DMS 273 (cell line): ENCODE measurements at regions not wholly inside any gene's neighbourhood (a gene's known extent, or its start where the extent isn't known, plus 50 kb on each side); places are given as distances from the start of the nearest gene placed in this dataset.

Experiments used
- DNase-seq: peaks from one replicate; lab custom pipeline; 2025; ENCODE audit not compliant: unreplicated experiment; lab: John Stamatoyannopoulos, UW

DNA sequence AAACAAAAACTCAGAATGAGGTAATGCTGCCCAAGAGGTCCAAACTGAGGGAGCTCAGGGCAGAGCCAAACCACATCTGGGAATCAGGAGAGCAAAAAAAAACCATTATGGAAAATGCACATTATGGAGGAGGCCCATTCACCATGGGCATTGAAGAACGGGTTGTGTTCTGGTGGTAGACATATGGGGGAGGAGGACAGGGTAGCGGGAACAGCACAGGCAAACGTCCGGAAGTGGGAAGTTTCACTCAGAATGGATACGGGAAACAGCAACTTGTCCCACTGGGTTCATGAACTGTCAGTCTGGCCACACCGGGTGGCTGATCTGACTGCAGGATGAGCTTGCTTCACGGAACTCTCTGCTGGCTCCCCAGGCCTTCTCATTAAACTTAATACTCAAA, 139.7 kb downstream of the RRAGC start:
- no peak for DNase-seq

DNA sequence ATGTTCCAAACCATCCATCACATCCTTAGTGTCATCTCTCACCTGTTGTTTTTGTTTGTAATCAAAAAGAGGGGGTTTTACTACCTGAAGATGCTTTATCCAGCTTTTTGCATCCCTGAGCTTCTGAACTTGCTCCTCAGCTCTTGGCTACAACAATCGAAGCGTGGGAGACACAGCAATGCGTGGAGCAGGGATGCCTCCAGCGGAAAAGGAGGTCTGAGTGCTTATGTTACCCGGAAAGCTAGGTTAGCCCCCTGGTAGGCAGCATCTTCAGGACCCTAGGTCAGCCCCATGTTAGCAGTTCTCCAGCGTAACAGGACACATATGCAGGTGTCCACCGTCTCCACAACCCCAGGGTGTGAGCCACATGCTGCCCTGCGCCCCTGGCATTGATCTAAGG, 141.5 kb downstream of the RRAGC start:
- no peak for DNase-seq

DNA sequence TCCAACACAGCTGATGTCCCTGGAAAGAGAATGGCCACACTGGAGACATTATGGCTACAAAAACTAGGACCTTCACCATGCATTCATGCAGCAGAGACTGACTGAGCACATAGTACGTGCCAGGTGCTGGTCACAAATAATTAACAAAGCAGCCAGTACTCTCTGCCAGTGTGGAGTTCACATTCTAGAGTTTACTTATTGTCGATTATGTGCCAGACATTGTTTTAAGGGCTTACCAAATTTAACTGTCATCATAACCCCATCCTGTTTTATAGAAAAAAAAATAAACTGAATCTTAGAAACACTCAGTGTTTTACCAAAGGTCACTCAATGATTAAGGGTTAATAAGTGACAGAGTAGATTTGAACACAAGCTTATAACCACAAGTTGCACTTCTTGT, 143.3 kb downstream of the RRAGC start:
- DNase-seq = no peak

DNA sequence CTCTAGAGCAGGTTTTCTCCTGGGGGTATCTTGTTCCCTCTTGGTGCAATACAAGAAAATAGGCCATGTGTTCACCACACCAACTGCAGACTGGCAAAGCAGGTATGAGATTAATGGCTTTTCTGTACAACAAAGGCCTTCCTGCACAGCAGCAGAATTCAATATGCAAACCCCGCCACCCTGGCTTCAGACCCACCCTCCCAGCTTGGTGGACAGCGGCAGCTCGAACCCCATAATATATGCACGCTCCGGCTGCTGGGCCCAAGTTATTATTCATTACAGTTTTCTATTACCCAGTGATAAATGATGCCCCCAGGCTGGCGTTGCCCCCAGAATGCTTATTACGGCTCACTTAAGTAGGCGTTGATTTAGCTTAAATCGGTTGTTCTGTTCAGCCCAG, 144.2 kb downstream of the RRAGC start:
- DNase-seq = no peak

DNA sequence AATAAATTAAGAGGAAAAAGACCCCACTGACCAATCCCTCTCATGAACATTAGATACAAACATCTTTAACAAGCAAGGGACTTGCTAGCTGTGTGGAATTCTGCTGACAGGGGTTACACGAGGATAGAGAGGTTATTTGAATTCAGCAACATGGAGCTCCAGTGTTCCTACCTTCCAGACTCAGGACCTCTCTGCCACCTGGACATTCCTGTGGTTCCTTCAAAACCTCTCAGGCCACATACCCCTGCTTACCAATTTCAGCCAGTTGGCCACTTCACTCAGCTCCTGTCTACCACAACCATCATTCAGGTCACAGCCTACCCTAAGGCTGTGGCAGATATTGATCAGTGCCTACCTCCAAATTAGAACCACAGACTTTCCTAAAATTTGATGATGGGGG, 147.5 kb downstream of the RRAGC start:
- no peak for DNase-seq

DNA sequence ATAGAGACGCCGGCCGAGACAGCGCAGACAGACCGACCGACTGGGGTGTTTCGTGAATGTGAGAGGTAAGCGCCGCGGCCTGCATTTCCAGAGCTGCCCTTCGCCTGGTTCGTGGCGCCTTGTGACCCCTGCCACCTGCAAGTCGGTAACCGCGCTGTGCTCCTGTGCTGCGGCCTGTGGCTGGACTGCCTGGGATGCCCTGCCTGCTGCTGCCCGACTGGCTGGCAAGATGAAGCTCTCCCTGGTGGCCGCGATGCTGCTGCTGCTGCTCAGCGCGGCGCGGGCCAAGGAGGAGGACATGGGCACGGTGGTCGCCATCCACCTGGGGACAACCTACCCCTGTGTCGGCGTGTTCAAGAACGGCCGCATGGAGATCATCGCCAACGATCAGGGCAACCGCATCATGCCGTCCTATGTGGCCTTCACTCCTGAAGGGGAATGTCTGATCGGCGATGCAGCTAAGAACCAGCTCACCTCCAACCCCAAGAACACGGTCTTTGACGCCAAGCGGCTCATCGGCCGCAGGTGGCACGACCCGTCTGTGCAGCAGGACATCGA, 150.8 kb downstream of the RRAGC start:
- DNase-seq = no peak

DNA sequence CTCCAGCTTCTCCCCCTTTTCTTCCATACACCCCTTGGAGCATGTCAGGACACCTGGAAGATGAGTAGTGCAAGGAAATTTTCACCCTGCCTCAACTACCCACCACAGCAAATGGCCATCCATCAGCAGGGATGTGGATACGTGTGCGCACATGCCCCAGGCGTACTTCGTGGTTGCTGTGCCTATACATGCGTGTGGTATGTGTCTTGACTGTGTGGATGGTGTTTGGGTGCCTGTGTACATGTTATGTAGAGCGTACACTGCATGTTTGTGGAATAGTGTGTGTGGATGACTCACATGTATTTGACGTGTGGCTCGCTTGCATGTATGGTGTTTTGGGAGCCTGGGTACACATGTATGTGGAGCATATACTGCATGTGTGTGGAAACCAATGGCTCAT, 158.5 kb downstream of the RRAGC start:
- DNase-seq = no peak

DNA sequence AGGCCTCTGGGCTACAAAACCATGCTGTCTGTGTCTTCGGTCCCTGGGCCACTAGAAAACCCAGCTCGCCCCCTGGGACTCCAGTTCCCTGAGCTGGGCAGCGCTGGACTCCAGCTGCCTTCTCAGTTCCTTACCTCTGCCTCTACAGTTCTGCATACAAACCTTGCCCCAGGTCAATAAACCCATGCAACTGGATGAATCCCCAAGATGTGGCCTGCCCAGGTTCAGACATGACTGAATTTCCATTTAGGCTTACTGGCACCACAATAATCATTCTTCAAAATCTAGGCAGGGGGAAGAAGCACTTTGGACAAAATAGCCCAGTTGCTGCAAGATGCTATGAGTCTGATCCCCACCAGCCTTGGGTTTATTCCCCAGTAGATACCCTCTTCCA, 159.5 kb downstream of the RRAGC start:
- no peak for DNase-seq

DNA sequence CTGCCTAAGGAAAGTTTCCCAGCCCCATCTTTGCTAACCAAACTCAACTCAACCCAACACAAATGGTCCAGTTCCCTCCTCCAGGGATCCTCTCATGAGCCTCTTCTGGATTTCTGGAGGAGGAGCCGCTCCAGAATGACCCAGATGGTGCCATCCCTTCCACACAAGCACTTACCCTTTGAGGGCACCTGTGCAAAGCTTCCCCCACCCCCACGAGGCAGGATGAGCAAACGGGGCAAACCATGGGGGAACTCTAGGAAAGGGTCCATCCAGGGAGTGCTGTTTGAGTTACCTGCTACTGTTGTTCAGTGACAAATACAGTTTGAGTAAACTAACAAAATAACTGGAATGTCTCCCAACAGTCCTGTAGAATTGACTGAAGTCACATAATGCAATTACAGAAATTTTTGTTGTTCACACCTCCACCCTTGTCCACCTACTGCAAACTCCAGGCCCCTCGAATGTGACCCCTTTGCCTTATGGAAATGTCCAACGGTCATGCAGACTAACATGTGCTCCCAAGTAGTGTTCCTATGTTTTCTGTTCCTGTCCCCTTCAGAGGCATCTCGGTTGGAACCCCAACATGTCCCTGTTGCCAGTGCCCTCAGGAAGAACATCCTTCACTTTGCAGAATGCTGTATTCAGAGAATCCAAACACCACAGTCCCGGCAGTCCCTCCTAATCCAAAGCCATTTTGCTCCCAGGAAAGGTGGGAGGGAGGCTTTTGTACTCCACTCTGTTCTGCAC, 160.1 kb downstream of the RRAGC start:
- DNase-seq = no peak

DNA sequence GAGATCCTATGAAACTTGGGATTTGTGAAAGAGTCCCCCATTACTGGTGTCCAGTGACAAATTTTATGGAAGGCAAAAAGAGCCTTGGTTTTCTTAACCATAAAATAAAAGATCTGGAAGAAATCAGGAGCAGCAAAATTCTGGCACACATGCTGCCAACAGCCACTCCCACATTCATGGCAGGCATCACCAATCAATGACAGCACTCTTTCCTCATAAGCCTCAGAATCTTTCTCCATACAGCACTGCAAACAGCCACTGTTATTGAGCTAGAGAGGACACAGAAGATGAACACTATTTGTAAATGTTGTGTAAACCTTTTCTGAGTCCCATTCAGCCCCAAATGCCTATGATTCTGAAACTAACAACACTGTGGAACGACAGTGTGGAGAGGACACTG, 162.2 kb downstream of the RRAGC start:
- DNase-seq = no peak

DNA sequence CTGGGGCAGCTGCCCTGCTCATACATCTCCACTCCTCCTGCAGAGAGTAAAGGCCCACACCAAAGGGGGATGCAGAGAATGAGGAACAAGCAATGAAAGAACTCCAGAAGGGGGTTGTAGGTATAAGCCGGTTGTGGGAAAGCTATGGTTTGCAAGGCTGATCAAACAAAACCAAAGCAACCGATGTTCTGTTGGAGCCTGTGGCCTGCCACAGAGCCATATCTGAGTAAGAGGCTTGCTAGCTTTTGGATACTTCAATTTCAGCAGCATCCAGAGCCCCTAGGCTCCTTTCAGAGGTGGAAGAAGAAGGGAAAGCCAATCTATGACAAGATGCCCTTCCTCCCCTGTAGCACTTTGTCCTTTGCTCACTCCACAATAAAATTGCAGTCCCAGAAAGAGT, 163.2 kb downstream of the RRAGC start:
- DNase-seq = no peak

DNA sequence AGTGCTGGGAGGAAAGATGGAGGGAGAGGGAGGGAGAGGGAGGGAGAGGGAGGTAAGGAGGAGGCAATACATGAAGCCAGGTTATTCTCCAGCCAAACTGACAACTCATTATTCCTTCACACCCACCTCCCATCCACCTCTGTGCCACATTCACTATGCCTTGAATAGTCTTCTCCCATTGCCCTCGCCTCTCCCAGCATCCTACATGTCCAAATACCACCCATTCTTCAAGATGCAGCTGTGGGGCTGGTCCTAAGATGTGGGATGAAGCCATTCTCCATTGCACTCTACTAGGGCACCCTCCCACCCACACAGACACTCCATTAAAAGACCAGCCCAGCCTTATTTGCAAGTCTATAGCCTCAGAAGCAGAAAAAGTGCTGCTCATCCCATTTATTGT, 165.8 kb downstream of the RRAGC start:
- no peak for DNase-seq

DNA sequence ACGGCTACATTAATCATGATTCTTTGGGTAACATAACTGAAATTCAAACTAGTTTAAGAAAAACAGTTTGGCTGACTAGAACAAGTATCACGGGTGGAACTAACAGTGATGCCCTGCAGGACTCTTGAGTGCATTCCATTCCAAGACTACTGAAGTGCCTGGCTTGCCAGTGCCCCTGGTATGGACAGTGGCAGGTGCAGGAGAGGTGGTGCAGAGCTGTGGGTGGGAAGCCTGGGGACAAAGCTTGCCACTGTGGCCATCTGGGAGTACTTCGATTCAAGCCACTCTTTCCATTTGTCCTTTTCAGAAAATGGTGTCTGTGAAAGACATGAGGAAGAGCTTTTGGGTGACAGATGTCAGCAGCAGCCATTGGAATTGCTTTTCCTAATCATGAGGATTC, 166.5 kb downstream of the RRAGC start:
- no peak for DNase-seq

DNA sequence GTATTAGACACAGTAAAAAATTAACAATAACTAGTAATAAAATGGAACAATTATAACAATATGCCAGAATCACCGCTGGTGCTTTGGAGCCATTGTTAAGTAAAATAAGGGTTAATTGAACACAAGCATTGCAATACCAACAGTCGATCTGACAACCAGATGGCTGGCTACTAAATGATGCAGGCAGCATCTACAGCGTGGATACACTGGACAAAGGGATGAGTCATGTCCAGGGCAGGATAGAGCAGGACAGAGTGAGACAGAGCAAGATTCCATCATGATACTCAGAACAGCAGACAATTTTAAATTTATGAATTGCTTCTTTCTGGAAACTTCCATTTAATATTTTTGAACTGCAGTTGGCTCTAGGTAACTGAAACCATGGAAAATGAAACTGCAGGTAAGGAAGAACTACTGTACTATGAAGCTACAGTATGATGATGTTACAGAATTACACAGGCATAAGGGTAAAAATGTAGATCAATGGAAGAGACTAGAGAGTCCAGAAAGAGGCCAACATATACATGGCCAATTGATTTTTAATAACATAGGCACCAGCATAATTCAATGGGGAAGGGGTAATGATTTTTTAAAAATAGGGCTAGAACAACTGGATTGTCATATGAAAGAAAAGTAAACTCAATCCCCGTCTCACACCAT, 168.7 kb downstream of the RRAGC start:
- no peak for DNase-seq

DNA sequence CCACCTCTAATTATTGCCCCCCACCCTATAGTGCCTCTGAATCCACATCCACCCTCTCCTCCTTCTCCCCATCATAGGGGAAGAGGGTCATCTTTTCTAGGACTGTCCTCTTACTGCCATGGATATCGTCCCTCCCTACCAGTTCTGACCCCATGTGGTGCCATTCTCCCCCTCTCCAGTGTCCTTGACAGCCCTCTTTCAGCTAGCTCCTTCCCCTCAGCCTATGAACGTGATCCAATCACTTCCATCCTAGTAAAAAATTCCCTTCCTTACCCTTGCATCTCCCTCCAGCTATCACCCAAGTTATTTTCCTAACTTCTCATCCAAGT, 172.7 kb downstream of the RRAGC start:
- no peak for DNase-seq

DNA sequence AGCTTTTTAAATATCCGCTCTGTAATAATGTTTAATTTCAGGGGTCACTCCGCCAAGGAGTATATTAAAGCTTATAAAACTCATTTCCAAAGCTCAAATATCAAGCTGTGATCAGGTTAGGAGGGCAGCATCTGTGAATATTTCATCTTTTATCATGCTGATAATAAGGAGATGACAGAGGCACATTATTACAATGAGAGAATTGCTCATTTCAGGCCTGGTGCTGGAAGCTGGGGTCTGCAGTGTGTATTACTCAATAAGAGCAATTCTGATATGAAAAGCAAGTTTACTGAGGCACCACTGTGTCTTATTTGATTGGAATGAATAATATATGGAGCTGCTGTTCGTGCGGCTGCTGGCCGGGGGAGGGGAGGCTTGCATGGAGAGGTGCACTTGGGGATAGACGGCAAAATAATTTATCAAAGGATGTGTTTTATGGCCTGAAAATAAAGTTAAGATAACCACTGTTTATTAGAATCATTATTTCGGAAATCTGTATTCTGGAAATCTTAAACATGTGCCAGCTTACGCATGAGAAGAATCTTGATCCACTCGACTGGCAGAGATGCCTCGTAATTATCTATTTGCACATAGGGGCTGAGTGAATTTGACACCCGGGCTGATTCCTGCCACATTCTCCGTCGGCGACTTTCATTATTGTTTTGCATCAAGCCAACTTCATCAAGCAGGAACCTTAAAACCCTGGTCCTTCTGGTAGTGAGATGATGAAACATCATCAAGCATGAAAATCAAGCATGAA, 173.2 kb downstream of the RRAGC start:
- DNase-seq = no peak

DNA sequence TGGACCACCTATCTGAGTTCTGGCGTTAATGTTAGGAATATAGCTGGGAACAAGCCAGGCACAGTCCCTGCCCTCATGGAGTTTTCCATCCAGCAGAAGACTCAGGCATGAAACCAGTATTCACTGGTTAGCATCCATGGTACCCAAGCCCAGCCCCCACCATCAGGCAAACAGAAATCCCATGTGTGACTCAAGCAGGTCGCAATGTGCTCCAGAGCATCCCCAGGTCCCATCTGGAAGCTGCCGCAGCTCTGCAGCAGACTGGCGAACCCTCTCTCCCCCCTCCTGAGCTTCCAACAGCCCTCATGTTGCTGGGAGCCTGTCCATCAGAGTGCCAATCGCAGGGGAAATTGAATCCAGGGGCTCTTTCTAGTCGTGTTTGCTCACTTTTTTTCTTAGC, 174.2 kb downstream of the RRAGC start:
- DNase-seq = no peak

DNA sequence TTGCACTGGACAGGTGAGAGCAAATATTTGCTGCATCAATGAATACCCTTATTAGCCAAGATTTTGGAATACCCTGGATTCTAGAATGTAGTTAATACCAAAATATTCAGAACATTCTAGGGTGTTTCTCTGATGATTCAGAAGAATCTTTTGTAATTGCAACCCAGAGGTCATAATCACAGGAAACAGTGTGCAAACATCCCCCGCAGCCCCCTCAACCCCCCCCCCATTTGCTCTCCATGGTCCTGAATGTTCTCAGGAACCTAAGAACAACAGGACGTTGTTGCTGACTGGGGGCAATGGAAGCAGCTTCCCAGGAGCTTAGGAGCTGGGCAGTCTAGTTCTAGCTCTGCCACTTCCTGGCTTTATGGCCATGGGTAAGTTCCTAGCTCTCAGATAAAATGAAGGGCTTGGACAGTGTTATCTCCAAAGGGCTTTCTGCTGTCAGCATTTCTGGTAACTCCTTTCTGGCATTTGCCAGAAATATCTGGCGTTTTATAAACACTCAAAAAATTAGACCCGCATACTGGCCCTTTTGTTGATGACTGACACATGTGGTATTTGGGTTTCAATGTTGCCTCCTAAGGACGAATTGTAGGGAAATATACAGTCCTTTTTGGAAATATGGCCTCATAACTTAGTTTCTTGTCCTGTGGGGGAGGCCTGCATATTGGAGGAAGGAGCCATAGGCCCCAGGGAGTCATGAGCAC, 178.6 kb downstream of the RRAGC start:
- DNase-seq = no peak

DNA sequence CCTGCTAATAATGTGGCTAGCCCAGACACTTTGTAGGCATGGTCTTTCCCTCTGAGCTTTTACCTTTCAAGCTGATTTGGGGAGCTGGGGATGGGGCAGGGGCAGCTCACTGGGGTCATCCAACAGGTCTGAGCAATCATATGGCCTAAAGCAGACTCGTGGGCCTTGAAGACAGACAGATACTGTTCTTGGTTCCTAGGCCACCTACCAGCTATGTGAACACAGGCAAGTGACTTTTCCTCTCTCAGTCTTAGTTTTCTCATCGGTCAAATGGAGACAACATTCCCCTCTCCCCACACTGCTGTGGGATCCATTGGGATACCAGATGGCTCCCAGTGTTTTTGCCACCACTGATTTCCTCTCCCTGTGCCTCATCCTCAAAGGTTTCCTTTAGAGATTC, 181.8 kb downstream of the RRAGC start:
- DNase-seq = no peak

DNA sequence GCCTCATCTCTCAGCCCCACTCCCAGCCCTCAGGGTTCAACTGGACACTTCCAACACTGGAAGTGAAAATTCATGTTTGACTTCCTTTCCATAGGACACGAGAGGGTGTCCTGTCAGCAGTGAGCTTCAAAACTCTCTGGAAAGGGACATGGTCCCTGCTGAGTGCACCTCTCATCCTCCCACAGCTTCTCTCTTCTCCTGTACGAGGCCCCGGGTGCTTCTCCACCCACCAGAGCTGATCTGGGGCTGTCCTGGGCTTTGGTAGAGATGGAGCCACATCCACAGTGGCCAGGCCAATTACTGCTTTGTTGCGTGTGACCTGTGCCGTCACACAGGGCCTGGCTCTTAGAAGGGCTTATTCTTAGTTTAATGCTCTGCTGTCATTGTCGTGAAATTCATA, 182.3 kb downstream of the RRAGC start:
- no peak for DNase-seq

DNA sequence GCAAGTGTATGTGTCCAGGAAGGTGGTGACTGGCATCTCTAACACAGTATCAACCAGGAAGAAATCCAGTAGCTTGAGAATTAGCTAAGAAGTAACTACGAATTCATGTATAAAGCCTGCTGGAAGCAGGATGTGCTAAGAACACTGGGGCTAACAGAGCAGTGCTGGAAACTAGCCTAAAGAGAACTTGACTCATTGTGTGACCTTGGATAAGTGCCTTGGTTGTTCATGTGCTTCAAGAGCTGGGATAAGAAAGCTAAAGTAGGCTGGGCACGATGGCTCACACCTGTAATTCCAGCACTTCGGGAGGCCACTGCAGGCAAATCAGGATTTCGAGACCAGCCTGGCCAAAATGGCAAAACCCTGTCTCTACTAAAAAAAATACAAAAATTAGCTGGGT, 186.9 kb downstream of the RRAGC start:
- DNase-seq = no peak

DNA sequence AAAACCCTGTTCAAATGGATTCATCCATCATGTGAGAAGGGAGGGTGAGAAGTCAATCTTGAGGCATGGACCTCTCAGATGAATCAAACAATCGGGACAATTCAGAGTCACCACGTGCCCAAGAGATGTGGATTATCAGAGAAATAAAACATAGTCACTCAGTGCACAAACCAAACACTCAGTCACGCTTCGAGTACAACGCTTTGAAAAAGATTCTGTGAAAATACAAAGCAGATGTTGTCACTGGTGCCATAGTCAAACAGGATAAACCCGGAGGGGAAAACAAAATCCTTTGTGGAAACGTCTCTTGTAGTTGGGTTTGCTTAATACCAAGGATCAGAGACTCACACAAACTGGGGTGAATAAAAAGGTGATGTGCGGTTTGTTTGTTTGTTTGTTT, 188.4 kb downstream of the RRAGC start:
- DNase-seq = no peak
